22Rv1 (cell line): ENCODE measurements at regions not wholly inside any gene's neighbourhood (a gene's known extent, or its start where the extent isn't known, plus 50 kb on each side); places are given as distances from the start of the nearest gene placed in this dataset.

Source experiments
- ZFX ChIP-seq: fragments of 450-650 bp; IDR thresholded peaks from 2 replicates; pipeline ENCODE4 v1.6.1; 2017; ENCODE audit warnings: antibody characterized with exemption, borderline replicate concordance
- TF ChIP-seq, protein P1 (sequence below): fragments of 450-650 bp; IDR thresholded peaks from 2 replicates; pipeline ENCODE4 v1.5.1; 2017; ENCODE audit warnings: mild to moderate bottlenecking

DNA sequence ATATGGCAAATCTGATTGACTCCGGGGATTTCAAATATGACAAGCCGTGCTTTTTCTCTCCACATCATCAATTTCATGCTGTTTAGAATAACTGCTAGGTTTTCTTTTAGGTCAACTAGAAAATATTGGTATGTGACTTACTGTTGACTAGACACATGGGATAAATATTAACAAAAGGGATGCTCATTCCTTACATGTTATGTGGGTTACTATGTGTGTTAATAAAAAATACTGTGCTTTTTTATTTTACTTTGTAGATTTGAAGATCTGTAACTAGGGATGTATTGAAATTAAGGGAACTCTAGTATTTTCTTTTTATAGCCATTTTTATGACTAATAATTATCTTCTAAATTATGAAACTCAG lies 264.6 kb upstream of the COL8A1 start:
- TF ChIP-seq, protein P1, sequence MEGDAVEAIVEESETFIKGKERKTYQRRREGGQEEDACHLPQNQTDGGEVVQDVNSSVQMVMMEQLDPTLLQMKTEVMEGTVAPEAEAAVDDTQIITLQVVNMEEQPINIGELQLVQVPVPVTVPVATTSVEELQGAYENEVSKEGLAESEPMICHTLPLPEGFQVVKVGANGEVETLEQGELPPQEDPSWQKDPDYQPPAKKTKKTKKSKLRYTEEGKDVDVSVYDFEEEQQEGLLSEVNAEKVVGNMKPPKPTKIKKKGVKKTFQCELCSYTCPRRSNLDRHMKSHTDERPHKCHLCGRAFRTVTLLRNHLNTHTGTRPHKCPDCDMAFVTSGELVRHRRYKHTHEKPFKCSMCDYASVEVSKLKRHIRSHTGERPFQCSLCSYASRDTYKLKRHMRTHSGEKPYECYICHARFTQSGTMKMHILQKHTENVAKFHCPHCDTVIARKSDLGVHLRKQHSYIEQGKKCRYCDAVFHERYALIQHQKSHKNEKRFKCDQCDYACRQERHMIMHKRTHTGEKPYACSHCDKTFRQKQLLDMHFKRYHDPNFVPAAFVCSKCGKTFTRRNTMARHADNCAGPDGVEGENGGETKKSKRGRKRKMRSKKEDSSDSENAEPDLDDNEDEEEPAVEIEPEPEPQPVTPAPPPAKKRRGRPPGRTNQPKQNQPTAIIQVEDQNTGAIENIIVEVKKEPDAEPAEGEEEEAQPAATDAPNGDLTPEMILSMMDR = no peak
- TF ChIP-seq ZFX = no peak
